ENCODE measurements at regions not wholly inside any gene's neighbourhood (a gene's known extent, or its start where the extent isn't known, plus 50 kb on each side); places are given as distances from the start of the nearest gene placed in this dataset.
A peak's percentile ranks its signal among the peaks of the same experiment; 100 is the strongest.

- Histone ChIP-seq H3K27me3 (peaks cover 13% of the 10 kb centered on the region), H3K27ac (no peak overlapping the region), H3K79me2 (ENCODE audit: low read depth) (no peaks in the 10 kb centered on the region), H4K20me1 (ENCODE audit: low read depth) (no peaks in the 10 kb centered on the region), H3K4me3 (no peak overlapping the region), H3K4me2 (no peak overlapping the region), H3F3A (ENCODE audit: low read depth) (peaks cover 26% of the 10 kb centered on the region), H3K4me1 (peaks cover 28% of the 10 kb centered on the region), H2AFZ (replicated peaks) (no peak overlapping the region), H3K9me3 (ENCODE audit: low read depth) (no peaks in the 10 kb centered on the region), H3K36me3 (no peaks in the 10 kb centered on the region), H3K9ac (no peak overlapping the region)
- Mint-ChIP-seq H3K9me3 (no peaks in the 10 kb centered on the region), H3K4me3 (no peak overlapping the region), H3K27ac (no peak overlapping the region), H3K27me3 (ENCODE audit: insufficient read depth, low read depth) (peaks cover 7% of the 10 kb centered on the region), H3K4me1 (peaks cover 20% of the 10 kb centered on the region), H3K36me3 (no peaks in the 10 kb centered on the region)
- no peak for DNase-seq (ENCODE audit: low spot score)
- TF ChIP-seq EZH2 (IDR thresholded peaks at IDR 0.05) (no peak), EZH2phosphoT487 (IDR thresholded peaks at IDR 0.05) (no peak), CTCF (IDR thresholded peaks at IDR 0.05) (no peak)
Observed at GRCh38 chr12:112599871-112600270, 181.1 kb downstream of the PTPN11 start.

- peak overlapping the region; percentile 56 for H3K27ac ChIP-seq
- peaks cover 26% of the 10 kb centered on the region for H3K4me1 ChIP-seq
- H3K4me3 ChIP-seq: peak overlapping the region; percentile 16
- no peak overlapping the region for H3K9ac ChIP-seq
- TF ChIP-seq EZH2phosphoT487 (IDR thresholded peaks at IDR 0.05): no peak
- no peak for TF ChIP-seq CTCF (IDR thresholded peaks at IDR 0.05)
- no peak for TF ChIP-seq EZH2 (IDR thresholded peaks at IDR 0.05)
- H2AFZ ChIP-seq (replicated peaks): no peak overlapping the region
- H4K20me1 ChIP-seq (ENCODE audit: low read depth): no peaks in the 10 kb centered on the region
- no peaks in the 10 kb centered on the region for H3K79me2 ChIP-seq (ENCODE audit: low read depth)
- peaks cover 26% of the 10 kb centered on the region for H3F3A ChIP-seq (ENCODE audit: low read depth)
- no peaks in the 10 kb centered on the region for H3K36me3 ChIP-seq
- no peaks in the 10 kb centered on the region for H3K36me3 Mint-ChIP-seq
- peaks cover 20% of the 10 kb centered on the region for H3K4me1 Mint-ChIP-seq
- peak overlapping the region; percentile 57 for H3K4me2 ChIP-seq
- H3K27me3 Mint-ChIP-seq (ENCODE audit: insufficient read depth, low read depth): peaks cover 11% of the 10 kb centered on the region
- H3K27me3 ChIP-seq: peaks cover 9% of the 10 kb centered on the region
- peak; percentile 94 for DNase-seq (ENCODE audit: low spot score)
- peak overlapping the region; percentile 67 for H3K27ac Mint-ChIP-seq
- H3K4me3 Mint-ChIP-seq: no peak overlapping the region
- H3K9me3 Mint-ChIP-seq: no peaks in the 10 kb centered on the region
- no peaks in the 10 kb centered on the region for H3K9me3 ChIP-seq (ENCODE audit: low read depth)
Observed at GRCh38 chr12:112602150-112602549, 183.4 kb downstream of the PTPN11 start.

- H3K27me3 ChIP-seq: no peaks in the 10 kb centered on the region
- peaks cover 19% of the 10 kb centered on the region for H3K4me1 ChIP-seq
- TF ChIP-seq EZH2 (IDR thresholded peaks at IDR 0.05): no peak
- TF ChIP-seq CTCF (IDR thresholded peaks at IDR 0.05): no peak
- TF ChIP-seq EZH2phosphoT487 (IDR thresholded peaks at IDR 0.05): no peak
- no peak overlapping the region for H3K9ac ChIP-seq
- DNase-seq (ENCODE audit: low spot score): no peak
- Mint-ChIP-seq H3K27me3 (ENCODE audit: insufficient read depth, low read depth) (peaks cover 9% of the 10 kb centered on the region), H3K4me3 (no peak overlapping the region), H3K27ac (no peak overlapping the region), H3K4me1 (peaks cover 9% of the 10 kb centered on the region), H3K9me3 (no peaks in the 10 kb centered on the region), H3K36me3 (no peaks in the 10 kb centered on the region)
- no peak overlapping the region for H3K4me3 ChIP-seq
- H3F3A ChIP-seq (ENCODE audit: low read depth): peaks cover 14% of the 10 kb centered on the region
- no peaks in the 10 kb centered on the region for H3K9me3 ChIP-seq (ENCODE audit: low read depth)
- no peaks in the 10 kb centered on the region for H3K79me2 ChIP-seq (ENCODE audit: low read depth)
- H4K20me1 ChIP-seq (ENCODE audit: low read depth): no peaks in the 10 kb centered on the region
- H3K27ac ChIP-seq: no peak overlapping the region
- no peaks in the 10 kb centered on the region for H3K36me3 ChIP-seq
- no peak overlapping the region for H2AFZ ChIP-seq (replicated peaks)
- no peak overlapping the region for H3K4me2 ChIP-seq
Observed at GRCh38 chr12:112606611-112607365, 184.8 kb upstream of the RPH3A start.

Measured in neural progenitor cell (in vitro differentiated cells).